HG03354 (cell line): ENCODE measurements at regions not wholly inside any gene's neighbourhood (a gene's known extent, or its start where the extent isn't known, plus 50 kb on each side); places are given as distances from the start of the nearest gene placed in this dataset.

Experiments used
- ATAC-seq: cut with Tn5 transposase; IDR thresholded peaks from one replicate; pipeline ENCODE4 v1.9.1; 2021; ENCODE audit warnings: mild to moderate bottlenecking; ENCODE audit not compliant: unreplicated experiment, poor library complexity, severe bottlenecking

DNA sequence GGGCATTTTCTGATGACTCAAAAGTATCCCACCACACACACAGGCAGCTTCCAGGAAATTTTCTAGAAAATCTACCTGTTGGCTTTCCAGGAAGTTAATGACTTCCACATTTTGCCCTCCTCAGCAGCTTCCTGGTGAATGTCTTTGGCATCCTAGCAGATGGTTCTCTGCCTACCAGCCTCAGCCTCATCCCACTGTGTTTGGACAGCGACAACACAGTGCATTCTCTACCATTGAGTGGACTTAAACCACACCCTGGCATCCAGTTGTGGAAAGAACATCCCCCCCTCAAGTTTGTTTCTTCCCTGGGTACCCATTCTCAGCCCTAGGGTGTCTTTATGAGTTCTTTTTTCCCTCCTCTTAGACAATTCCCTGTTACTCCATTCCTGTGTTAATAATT is 50.8 kb upstream of the GADL1 start:
- no peak for ATAC-seq

DNA sequence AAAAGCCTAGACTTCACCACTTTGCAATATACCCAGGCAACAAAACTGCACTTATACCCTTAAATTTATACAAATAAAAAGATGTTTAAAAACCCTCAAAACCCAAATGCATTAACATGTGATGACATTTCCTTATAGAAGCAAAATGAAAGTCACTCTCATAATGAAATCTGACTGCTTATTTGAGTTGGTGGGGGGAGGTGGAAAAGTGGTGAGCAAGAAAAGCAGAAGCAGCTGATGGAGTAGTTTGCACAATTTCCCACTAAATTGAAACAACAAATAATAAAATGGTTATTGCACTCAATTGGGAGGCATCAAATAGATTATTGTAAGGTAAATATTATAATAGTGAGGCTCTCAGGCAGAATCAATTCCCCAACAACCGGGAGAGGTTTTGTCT is 54.0 kb upstream of the GADL1 start:
- ATAC-seq = no peak

DNA sequence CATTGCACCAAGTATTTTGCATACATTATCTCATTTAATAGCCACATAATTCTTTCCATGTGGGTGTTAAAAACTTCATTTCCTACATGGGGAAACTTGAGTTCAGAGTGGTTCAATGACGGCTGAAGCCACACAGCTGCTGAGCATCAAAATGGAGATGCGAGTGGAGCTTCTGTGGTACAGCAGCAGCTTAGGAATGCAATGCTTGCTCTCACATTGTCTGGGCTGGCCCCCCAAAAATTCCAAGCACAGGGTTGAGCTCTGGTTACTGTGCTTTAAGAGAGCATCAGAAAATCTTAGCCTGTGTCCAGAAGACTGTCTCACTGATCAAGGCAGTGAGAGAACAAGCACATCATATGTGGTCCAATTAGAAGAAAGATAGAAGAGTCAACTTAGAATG is 57.4 kb upstream of the GADL1 start:
- no peak for ATAC-seq

DNA sequence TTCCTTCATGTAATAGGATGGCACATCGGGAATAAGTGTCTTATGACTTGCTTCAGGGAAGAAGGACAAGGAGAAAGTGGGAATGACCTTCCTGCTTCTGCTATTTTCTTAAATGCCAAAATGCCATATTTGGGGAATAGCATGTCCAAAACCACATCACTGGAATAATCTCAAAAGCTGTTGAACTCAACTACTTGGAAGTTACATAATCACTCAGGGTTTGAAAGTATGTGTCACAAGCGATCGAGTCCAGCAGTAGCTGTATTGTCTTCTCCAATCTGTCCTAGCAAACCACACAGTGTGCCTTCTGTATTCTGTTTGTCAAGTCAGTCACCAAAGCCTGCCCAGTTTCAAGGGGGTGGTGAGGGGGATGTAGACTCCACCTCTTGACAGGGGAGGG is 58.3 kb upstream of the GADL1 start:
- ATAC-seq = no peak

DNA sequence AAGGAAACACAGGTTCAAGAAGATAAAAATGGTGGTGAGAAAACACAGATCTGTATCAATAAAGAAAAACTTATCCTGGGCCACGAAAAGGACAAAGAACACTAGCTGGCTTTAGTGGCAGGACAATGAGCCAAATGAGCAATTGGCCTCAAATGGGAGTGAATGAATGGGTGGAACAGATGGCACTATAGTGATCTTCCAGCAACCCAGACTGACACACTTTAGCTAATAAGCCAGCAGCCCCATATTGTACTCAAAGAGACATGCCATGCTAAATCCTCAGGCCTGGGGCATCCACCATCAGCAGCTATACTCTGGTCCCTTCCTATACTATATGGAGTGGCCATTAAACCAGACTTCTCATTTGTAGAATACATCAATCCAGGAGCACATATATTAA is 60.0 kb upstream of the GADL1 start:
- ATAC-seq = no peak

DNA sequence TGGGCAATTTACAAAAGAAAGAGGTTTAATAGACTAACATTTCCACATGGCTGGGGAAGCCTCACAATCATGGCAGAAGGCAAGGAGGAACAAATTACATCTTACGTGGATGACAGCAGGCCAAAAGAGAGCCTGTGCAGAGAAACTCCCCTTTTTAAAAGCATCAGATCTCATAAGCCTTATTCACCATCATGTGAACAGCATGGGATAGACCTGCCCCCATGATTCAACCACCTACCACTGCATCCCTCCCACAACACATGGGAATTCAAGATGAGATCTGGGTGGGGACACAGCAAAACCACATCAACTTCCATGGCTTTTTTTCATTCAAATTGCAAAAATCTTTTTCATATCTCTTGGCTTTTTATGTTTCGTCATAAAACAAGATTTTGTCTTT is 67.6 kb upstream of the GADL1 start:
- no peak for ATAC-seq

DNA sequence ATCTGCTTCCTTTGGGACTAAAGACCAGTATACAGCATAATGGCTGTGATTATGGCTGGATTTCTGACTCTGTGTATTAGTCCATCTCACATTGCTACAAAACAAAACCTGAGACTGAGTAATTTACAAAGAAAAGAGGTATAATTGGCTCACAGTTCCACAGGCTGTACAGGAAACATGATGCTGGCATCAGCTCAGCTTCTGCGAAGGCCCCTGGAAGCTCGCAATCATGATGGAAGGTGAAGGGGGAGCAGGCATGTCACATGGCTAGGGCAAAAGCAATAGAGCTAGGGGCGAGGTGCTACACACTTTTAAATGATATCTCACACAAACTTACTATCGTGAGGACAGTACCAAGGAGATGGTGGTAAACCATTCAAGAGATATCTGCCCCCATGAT is 68.0 kb upstream of the GADL1 start:
- ATAC-seq = no peak

DNA sequence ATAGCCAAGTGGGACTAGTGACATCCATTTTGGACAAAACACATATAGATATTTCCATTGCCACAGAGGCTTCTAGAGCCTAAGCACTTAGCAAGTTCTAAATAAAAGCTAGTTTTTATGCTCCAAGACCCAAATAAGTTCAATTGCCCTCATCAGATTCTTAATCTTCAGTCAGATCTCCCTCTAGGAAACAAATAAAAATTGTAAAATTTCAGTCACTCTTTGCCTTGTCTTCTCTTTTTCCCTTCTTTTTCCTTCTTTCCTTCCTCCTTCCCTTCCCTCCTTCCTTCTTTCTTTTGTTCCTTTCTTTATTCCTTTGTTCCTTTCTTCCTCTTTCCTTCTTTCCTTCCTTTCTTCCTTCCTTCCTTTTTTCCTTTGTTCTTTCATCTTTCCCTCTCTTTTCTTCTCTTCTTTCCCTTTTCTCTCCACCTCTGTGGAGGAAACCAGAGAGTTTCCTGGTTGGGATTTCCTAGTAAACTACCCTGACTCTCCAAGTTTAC is 68.8 kb upstream of the GADL1 start:
- ATAC-seq = no peak

DNA sequence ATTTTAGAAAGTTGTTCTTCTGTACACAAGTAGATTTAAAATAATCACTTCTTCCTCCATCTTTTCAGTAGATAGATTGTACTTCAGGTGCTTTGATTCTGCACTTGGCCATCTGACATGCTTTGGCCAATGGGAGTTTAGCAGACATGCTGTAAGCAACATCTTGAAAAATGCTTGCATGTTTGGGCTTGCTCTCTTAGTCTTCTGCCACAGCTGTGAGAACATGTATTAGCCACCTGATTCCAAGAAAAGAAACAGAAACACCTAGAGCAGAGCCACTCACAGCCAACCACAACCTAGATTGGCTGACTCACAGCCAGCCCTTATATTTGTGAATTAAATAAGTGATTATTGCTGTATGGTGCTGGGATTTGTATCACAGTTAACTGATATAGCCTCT is 70.2 kb upstream of the GADL1 start:
- peak; percentile 98 for ATAC-seq

DNA sequence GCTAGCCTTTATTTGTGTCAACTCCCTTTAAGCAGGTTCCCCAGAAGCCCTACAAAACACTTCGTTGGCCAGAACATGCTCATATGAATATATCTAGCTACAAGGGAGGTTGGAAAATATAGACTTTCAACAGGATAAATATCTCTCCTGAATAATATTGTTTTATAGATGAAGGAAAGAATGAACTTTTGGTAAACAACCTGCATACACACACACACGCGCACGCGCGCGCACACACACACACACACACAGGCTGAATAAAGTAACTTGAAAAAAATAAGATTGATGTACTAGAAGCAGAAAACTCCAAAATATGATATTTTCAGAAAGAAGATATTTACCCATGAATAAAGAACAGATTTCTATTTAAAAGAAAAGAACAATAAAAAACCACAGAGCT is 72.4 kb upstream of the GADL1 start:
- no peak for ATAC-seq

DNA sequence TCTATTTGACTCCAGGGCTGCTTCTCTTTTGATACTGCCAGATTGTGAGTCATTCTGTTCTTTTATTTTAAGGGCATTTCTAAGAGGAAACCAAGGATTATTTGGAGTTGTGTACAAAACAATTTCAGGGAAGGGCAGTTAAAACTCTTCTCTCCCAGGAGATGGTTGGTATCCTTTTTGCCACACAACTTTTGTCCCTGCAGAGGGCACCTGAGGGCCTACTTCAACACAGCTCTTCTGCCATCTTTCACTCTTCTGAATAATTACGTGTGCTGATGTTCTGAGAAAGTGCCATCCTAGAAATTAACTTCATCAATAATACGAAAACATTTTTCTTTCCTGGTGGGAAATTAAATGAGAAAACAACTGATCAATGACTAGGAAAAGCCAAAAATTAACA is 75.7 kb upstream of the GADL1 start:
- no peak for ATAC-seq

DNA sequence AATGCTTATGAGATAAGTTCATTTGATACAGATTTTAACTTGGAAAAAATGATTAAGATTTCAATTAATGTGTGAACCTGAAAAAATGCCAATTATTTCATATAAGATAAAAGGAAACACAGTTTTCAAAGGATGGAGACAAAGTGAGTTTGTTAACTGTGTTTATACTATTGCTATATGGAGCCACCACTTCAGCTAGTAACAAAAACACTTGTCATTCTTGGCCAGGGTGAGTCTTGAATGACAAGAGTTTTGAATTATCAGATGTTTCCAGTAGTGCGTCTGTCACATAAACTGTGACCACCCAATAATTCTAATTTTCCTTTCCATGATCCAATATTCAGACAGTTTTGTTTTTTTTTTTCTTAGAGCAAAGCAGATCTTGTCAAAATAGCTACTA is 78.0 kb upstream of the GADL1 start:
- no peak for ATAC-seq

DNA sequence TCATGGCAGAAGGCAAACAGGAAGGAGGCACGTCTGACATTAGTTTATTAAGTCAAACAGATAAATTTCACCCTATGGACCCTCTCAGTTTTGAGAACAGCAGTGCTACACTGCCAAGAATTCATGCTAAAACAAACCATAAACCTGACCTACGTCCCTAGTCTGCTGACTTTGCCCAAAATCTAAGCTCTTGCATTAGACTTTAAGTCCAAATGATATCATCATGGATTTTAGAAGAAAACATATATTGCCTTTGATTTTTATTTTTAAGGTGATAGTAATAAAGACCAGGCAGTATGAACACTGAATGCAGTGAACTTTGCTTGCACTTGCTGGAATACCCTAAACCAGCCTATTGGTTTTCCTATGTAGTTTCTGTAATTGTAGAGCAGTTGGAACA is 79.6 kb upstream of the GADL1 start:
- no peak for ATAC-seq

DNA sequence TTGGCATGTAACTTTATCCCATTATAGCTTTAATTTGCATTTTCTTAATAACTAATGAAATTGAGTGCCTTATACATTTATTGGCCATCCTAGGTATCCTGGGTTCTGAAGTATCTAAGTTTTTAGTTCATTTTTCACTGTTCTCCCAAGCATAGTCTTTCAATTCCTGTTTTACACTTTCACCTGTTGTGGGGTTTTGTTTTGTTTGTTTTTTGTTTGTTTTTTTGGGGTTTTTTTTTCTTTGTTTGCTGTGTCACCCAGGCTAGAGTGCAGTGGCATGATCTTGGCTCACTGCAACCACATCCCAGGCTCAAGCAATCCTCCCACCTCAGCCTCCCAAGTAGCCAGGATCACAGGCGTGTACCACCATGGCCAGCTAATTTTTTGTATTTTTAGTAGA is 83.1 kb upstream of the GADL1 start:
- ATAC-seq = no peak

DNA sequence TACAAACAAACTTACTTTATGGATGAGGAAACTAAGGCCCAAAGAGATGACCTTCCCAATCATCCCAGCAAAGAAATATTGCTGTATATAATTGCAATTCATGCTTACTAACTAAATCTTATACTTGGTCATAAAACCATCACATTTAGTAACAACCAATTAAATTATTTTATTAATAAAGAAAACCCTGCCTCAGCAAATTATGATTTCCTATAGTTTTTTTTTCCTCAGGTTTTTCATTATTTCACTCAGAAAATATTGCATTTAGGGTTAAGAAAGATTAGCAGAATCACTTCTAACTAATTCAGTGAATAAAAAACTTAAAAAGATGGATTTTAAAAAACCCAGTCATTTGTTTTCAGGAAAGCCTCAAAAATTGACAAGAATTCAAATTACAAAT is 86.5 kb upstream of the GADL1 start:
- ATAC-seq = no peak

DNA sequence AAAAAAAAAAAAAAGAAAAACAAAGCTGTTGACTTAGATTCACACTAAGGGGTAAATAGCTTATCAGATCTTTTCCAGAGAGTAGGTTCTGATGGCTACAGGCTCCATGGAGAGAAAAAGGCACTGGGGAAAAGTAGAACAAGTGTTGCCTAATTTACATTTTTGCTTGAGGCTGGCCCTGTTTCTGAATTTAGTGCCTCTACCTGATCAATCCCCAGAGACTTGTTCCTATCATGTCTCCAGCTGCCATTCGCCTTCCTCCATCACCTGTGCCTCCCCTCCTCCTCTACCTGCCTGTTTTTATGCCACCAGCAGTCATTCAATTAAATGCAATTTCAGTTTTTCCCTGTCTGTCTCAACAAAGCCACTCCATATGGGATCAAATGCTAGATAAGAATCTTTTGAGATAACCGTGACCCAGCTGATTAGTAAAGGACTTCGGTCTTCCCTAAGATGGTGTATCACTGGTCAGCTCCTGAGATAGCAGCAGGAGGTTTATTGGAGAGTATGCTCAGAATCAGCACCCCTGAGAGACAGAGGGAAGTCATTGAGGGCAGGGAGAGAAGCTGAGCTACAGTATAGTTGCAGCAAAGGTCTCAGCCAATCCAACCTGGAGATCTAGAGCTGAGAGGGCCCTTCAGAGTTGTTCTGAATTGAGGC is 88.1 kb upstream of the GADL1 start:
- no peak for ATAC-seq

DNA sequence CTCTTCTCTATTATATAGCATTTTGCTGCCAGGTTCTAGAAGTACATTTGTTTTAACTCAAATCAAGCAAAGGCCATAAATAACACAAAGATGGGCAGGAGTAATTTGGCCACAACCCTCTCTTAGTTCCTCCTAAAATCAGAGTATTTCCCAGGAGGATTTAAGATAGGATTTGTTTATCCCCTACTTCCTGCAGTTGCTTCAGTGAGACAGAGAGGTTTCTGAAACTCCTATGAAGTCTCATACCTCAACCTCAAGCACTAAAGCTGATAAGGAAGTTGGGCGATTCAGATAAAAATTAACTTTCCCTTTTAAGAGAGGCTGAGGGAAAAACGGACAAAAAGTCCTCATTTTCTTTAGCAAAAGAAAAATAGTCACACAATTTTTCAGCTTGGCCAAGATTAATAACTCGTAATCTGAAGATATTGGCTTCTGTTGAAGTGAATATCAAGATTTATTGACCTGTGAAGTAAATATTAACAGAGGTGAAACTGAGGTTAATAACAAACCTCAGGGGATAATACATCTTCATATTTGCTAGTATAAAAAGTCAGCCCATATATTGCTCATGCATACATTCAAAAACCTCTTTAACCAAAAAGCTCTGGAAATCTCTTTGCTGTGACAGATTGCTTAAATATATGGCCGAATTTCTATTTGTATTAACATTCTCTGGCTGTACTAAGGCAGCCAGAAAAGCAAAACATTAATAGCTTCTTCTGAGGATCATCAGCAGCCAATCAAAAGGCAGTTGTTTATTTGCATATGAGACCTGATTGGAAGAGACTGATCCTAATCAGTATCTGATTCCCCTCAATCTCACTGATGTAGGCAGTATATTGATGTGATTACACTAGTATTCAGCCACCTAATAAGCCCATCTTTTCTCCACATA is 90.6 kb upstream of the GADL1 start:
- peak; percentile 76 for ATAC-seq

DNA sequence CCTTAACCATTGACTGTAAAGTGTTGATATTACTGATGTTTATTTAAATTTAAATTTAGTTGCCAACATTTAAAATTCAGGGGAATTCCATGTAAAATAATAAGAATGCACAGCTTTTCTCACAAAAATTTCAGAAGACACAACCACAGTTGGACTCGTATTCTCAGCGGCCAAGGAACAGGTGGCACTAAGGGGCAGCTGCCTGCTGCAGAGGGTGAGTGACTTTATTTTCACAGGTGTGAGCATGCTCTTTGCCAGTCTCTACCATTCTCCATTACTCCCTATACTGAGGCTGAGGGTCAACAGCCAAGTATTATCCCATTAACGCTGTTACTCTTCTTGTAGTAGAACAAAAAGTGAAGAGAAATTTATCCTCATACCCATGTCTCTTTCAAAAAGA is 92.1 kb upstream of the GADL1 start:
- no peak for ATAC-seq

DNA sequence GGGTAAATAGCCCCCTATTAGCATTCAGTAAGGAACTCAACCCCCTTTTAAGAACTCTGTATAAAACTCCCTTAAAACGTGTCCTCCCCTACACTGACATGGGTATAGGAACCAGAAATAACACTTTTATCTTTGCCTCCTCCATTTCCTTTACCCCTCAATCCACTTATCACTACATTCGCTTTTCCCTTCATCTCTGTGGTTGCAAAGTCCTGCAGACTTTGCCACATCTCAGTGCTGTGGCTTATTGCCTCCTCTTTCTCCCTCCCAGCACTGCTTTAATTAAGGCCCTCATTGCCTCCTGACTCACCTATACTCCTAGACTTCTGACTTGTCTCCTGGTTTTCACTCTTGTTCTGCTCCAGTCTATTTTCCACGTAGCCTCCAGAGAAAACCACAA is 94.3 kb upstream of the GADL1 start:
- no peak for ATAC-seq

DNA sequence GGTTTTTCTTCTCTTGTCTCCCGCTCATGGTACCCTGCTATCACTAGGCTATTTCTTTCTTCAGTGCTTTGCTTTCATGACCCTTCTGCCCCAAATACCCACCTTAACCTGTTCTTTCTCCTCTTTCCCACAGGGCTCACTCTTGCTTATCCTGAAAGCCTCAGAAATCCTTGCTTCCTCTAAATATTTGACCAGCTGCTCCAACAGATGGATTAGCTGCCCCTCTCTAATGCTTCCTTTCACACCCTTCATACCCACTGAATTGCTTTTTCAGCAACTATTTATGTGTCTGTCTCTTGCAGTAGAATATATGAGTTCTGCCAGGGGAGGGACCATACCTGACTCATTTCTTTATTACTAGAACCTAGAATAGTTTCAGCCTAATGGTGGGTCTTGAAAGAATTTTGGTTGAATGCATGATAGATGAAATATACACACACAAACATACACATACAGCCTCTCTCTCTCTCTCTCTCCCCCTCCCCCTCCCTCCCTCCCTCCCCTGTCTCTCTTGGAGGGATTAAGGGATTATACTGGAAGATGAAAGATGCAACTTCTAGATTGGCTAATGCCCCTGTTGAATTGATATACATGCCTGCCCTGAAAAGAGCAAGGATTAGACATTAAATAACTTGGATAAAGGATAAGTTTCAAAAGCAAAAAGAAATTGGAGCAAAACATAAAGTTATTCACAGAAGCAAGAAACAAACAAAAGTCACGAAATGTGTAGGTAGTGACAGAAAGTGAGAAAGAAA is 95.0 kb upstream of the GADL1 start:
- ATAC-seq = no peak

DNA sequence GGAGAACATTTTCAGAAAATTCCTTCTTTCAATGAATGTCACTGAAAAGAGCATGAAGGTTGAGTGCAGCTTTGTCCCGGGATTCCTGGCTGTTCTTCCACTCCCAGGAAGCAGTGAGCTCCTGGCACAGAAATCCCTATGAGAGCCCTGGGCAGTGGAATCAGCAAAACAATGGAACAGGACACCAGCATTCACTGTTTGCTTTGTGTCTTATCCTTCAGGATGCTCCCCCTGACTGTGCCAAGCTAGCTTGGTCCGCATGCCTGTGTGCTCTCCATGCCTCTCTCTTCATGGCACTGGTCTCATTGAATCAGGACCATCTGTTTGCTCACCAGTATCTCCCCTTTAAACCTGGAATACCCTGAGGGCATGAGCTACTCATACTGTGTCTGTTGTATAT is 102.0 kb upstream of the GADL1 start:
- no peak for ATAC-seq
